ENCODE measurements at regions not wholly inside any gene's neighbourhood (a gene's known extent, or its start where the extent isn't known, plus 50 kb on each side); places are given as distances from the start of the nearest gene placed in this dataset.

DNA sequence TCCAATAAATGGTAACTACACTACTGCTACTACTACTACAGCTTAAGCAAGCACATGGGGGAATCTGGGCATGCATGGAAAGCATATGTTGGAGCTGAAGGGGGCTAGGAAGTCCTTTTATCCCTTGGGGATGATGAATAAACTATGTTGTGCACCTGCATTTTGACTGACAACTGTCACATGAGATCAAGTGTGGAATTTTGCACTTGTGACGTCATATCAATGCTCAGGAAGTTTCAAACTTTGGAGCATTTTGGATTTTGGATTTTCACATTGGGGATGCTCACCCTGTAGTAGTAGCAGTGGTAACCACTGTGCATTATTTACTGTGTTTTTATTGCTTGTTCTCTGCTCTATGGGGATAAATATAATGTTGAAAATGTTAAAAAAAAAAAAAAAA, 100.5 kb upstream of the SMAD1 start:
- H3K36me3 Mint-ChIP-seq (ENCODE audit: low read depth, unreplicated experiment), result peaks cover under 1% of the 10 kb centered on the region
- TF ChIP-seq, protein P1, sequence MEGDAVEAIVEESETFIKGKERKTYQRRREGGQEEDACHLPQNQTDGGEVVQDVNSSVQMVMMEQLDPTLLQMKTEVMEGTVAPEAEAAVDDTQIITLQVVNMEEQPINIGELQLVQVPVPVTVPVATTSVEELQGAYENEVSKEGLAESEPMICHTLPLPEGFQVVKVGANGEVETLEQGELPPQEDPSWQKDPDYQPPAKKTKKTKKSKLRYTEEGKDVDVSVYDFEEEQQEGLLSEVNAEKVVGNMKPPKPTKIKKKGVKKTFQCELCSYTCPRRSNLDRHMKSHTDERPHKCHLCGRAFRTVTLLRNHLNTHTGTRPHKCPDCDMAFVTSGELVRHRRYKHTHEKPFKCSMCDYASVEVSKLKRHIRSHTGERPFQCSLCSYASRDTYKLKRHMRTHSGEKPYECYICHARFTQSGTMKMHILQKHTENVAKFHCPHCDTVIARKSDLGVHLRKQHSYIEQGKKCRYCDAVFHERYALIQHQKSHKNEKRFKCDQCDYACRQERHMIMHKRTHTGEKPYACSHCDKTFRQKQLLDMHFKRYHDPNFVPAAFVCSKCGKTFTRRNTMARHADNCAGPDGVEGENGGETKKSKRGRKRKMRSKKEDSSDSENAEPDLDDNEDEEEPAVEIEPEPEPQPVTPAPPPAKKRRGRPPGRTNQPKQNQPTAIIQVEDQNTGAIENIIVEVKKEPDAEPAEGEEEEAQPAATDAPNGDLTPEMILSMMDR (IDR thresholded peaks at IDR 0.05; ENCODE audit: unreplicated experiment), result no peak

DNA sequence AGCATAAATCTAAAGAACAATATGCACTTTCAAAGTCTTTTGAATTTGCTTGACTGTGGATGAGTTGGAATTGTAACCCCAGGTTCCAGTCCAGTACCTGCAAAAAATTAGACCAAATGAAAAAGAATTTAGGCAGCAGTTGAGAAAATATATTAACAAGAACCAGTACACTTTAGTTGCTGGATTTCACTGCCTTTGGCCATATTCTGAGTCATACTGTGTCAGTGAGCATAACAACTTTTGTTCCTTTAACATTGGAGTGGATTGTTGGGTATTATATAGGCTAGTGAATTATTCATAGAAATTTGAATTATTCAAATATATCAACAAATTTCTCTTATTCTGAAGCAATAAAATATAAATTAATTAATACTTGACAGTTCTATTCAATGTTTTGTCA, 101.5 kb upstream of the SMAD1 start:
- Mint-ChIP-seq H3K4me1 (ENCODE audit: unreplicated experiment) (peaks cover 5% of the 10 kb centered on the region), H3K27ac (ENCODE audit: unreplicated experiment) (no peak overlapping the region), H3K9me3 (ENCODE audit: unreplicated experiment) (no peaks in the 10 kb centered on the region), H3K27me3 (ENCODE audit: unreplicated experiment) (peaks cover 5% of the 10 kb centered on the region), H3K4me3 (ENCODE audit: unreplicated experiment) (no peak overlapping the region), H3K36me3 (ENCODE audit: low read depth, unreplicated experiment) (peaks cover 6% of the 10 kb centered on the region)
- no peak for DNase-seq (ENCODE audit: low spot score)
- TF ChIP-seq, protein P1 (IDR thresholded peaks at IDR 0.05; ENCODE audit: unreplicated experiment), result no peak

More for the DNA sequence above, 100.5 kb upstream of the SMAD1 start:
- H3K27me3 Mint-ChIP-seq (ENCODE audit: unreplicated experiment), result peaks cover 3% of the 10 kb centered on the region
- H3K27ac Mint-ChIP-seq (ENCODE audit: unreplicated experiment), result no peak overlapping the region
- no peak overlapping the region for H3K4me3 Mint-ChIP-seq (ENCODE audit: unreplicated experiment)
- DNase-seq (ENCODE audit: low spot score), result no peak
- no peaks in the 10 kb centered on the region for H3K9me3 Mint-ChIP-seq (ENCODE audit: unreplicated experiment)
- H3K4me1 Mint-ChIP-seq (ENCODE audit: unreplicated experiment), result peaks cover 5% of the 10 kb centered on the region

GRCh38 chr4:145375416-145375815, 106.2 kb upstream of the SMAD1 start:
- TF ChIP-seq, protein P1 (IDR thresholded peaks at IDR 0.05; ENCODE audit: unreplicated experiment), result no peak

GRCh38 chr4:145352438-145353145, 129.1 kb upstream of the SMAD1 start:
- peaks cover 3% of the 10 kb centered on the region for H3K36me3 Mint-ChIP-seq (ENCODE audit: low read depth, unreplicated experiment)
- H3K4me1 Mint-ChIP-seq (ENCODE audit: unreplicated experiment), result no peaks in the 10 kb centered on the region
- H3K4me3 Mint-ChIP-seq (ENCODE audit: unreplicated experiment), result no peak overlapping the region
- H3K27ac Mint-ChIP-seq (ENCODE audit: unreplicated experiment), result no peak overlapping the region
- H3K9me3 Mint-ChIP-seq (ENCODE audit: unreplicated experiment), result no peaks in the 10 kb centered on the region
- peaks cover 3% of the 10 kb centered on the region for H3K27me3 Mint-ChIP-seq (ENCODE audit: unreplicated experiment)
- TF ChIP-seq, protein P1 (IDR thresholded peaks at IDR 0.05; ENCODE audit: unreplicated experiment), result no peak
- no peak for DNase-seq (ENCODE audit: low spot score)

More at GRCh38 chr4:145375416-145375815, 106.2 kb upstream of the SMAD1 start:
- DNase-seq (ENCODE audit: low spot score), result no peak
- H3K4me1 Mint-ChIP-seq (ENCODE audit: unreplicated experiment), result peaks cover 5% of the 10 kb centered on the region
- H3K27ac Mint-ChIP-seq (ENCODE audit: unreplicated experiment), result no peak overlapping the region
- H3K27me3 Mint-ChIP-seq (ENCODE audit: unreplicated experiment), result peaks cover 5% of the 10 kb centered on the region
- no peak overlapping the region for H3K4me3 Mint-ChIP-seq (ENCODE audit: unreplicated experiment)
- H3K36me3 Mint-ChIP-seq (ENCODE audit: low read depth, unreplicated experiment), result peaks cover 6% of the 10 kb centered on the region
- no peaks in the 10 kb centered on the region for H3K9me3 Mint-ChIP-seq (ENCODE audit: unreplicated experiment)

DNA sequence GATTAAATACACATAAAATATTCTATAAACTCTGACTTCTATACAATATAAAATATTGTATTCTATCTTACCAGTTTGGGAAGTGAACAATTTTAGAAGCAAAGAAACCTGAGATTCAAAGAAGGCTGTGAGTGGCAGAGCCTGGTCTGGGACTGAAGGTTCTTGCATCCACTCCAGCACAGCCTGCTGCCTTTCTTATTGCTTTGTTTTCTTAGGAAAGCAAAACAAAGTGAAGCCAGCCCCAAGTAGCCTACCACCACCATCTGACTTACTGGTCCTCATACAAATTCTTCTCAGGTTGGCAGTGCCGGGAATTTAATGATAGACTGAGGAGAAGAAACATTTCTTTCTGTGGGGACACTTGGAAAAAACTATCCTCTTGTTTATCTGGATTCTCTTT, 129.7 kb upstream of the SMAD1 start:
- Mint-ChIP-seq H3K4me1 (ENCODE audit: unreplicated experiment) (no peaks in the 10 kb centered on the region), H3K36me3 (ENCODE audit: low read depth, unreplicated experiment) (peaks cover 3% of the 10 kb centered on the region), H3K4me3 (ENCODE audit: unreplicated experiment) (no peak overlapping the region), H3K27ac (ENCODE audit: unreplicated experiment) (no peak overlapping the region), H3K9me3 (ENCODE audit: unreplicated experiment) (no peaks in the 10 kb centered on the region), H3K27me3 (ENCODE audit: unreplicated experiment) (peaks cover 3% of the 10 kb centered on the region)
- no peak for DNase-seq (ENCODE audit: low spot score)
- TF ChIP-seq, protein P1 (IDR thresholded peaks at IDR 0.05; ENCODE audit: unreplicated experiment), result no peak
